GM21619 (cell line): ENCODE measurements at regions not wholly inside any gene's neighbourhood (a gene's known extent, or its start where the extent isn't known, plus 50 kb on each side); places are given as distances from the start of the nearest gene placed in this dataset.

Experiments used
- ATAC-seq: cut with Tn5 transposase; IDR thresholded peaks from one replicate; pipeline ENCODE4 v1.9.1; 2021; ENCODE audit not compliant: unreplicated experiment

DNA sequence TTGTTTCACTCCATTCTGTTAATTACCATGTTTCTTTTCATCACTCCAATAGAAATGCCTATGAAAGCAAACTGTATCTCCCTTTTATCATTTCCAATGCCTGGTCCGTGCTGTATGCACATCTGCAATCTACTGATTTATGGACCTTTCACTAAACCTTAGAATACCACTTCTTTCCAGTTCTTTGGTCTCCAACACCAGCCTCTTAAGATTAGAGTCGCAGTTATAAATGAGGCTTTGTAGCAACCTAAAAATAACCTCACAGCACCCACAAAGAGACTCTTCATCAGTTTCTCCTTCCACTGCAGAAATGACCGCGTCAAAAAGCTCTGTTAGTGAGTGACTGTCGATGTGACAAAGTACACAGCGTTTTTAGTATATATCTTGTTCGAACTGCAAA lies 282.6 kb downstream of the ADGRA3 start:
- ATAC-seq = no peak

DNA sequence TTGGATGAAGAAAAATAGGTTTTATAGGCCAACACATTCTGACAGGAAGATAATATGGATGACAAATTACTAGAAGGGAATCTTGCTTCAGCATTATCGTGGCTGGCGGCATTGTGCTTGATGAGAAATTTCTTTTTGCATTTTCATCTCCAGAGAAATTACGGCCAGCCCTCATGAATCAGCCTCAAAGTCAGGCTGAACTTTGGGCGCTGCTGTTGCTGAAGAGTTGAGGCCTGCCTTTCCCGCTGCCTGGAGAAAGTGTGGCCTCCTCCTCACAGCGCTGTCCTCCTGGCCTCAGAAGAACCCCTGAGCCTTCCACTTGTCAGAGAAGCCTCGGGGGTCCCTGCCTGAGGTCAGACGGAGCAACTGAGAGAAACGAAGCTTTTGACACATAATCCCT lies 272.4 kb upstream of the KCNIP4 start:
- no peak for ATAC-seq

GRCh38 chr4:22217480-22217879 lies 268.9 kb upstream of the KCNIP4 start:
- no peak for ATAC-seq

GRCh38 chr4:22216278-22216677 lies 267.7 kb upstream of the KCNIP4 start:
- ATAC-seq = no peak

DNA sequence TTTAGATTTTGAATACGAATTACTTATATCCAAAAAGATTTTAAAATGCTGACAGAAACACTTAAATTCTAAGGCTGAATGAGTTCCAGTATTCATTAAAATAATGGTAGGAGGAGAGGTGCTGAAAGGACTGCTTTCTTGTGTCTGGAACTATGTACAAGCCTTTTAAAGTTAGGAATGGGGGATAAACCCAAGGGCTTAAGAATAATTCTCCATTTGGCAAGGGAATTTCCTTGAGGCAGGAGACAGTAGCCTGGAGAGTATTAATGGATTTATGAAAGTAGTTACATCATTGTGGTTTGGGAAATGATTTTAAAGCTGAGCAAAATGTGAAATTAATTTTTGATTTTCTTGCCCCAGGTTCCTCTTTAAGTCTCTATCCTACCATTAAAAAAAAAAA lies 266.5 kb upstream of the KCNIP4 start:
- no peak for ATAC-seq

DNA sequence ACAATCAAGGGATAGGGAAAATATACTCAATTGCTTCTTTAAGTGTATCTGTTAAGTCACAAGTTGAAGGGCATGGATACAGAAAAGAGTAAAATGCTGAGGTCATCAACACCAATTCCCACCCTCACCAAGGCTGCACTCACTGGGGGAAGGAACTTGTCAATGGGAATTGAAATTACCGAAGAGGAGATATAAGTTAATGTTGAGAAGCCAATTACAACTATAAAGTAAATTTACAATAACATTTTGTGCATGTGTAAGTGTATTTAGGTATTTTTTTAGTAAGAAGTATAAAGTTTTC lies 255.1 kb upstream of the KCNIP4 start:
- no peak for ATAC-seq

GRCh38 chr4:22202975-22203710 lies 254.6 kb upstream of the KCNIP4 start:
- ATAC-seq = no peak

GRCh38 chr4:22202246-22202974 lies 253.8 kb upstream of the KCNIP4 start:
- ATAC-seq = no peak

DNA sequence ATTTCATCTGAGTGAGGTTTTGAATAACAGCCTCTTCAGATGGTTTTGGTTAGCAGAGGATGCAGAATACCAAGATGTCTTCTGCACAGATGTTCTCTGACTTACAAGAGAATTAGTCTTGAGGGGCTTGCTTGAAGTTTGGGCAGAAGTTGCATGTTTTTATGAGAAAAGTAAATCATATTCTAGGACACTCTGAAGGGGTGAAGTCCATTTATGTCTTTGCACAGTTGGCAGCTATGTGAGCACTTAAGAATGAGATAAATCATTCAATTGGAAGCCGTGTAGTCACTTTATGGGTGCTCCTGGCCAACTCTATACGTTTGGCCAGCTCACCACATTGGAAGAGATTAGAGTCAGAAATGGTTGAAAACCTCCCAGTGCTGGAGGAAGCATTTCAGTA lies 252.7 kb upstream of the KCNIP4 start:
- no peak for ATAC-seq

GRCh38 chr4:22196551-22196950 lies 248.0 kb upstream of the KCNIP4 start:
- no peak for ATAC-seq

DNA sequence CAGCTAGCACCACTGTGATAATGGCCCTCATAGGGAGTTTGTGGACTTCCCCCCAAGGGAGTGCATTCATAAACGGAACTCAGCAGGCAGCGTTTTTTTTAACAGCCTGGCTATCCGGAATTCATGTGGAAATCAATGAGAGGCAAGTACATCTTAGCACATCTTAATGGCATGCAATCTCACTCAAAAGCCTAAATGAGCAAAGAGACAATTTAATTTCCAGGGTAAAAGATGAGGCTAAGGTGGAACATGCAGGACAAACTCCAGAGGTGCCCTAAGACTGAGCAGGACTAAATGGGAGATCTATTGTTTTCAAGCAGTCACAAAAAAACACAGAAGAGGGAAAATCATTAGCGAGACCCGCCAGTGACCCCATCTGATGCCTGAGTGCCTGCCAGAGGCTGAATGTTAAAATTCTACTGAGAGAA lies 243.5 kb upstream of the KCNIP4 start:
- no peak for ATAC-seq

GRCh38 chr4:22191565-22191964 lies 243.0 kb upstream of the KCNIP4 start:
- no peak for ATAC-seq

DNA sequence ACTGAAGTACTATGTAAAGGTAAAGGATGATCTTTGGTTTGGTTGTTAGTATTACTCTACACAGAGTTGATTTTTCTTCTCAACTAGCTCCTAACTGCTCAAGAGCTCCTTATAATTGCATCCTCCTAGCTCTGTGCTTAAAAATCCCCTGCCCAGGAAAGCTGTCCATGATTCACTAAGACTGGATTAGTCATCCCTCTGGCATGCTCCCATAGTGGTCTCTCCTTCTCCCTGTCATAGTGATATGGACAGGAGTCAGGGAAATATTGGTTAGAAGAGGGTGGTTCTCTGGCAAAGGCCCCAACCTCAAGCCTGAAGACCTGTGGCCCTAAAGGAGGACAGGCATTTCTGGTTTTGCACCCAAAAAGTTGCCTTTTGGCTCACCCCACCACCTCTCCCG lies 242.3 kb upstream of the KCNIP4 start:
- no peak for ATAC-seq

- ATAC-seq = no peak
Measured at GRCh38 chr4:22187203-22187820, 238.7 kb upstream of the KCNIP4 start.

DNA sequence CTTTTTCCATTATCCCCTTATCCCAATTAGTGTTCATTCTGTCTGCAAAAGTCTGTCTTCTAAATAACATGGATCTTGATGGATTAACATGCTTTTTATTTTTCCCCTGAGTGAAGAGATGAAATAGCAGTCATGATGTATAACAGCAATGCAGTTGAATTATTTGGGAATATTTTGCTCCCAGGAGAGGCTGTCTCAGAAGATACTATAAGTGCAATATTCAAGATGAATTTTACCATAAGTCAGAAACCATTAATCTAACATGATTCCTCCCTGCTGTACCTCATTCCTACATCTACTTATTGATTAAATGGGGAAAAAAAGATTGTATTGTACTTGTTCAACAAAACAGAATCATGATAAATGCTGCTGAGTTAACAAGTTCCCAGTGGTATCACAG lies 233.2 kb upstream of the KCNIP4 start:
- no peak for ATAC-seq

GRCh38 chr4:22179124-22179874 lies 230.7 kb upstream of the KCNIP4 start:
- ATAC-seq = no peak

- ATAC-seq = no peak
Measured at GRCh38 chr4:22174640-22175039, 226.1 kb upstream of the KCNIP4 start.

DNA sequence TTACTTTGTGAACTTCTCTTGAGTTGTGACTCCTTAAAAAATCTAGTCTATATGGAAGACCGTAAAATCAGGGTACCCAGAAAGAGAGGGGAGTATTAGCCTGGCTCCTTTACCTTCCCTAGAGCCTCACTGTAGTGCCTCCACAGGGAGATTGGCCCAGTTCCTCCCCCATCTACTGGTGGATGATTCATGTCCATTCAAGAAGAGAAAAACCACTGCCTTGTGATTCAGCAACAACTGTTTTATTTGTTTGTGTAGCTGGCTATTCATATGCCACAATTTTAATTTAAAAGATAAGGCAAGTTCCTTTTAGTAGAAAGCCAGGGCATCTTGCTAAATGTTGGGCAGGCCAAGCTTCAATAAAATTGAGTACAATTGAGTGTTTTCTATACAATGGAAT lies 221.8 kb upstream of the KCNIP4 start:
- ATAC-seq = no peak

DNA sequence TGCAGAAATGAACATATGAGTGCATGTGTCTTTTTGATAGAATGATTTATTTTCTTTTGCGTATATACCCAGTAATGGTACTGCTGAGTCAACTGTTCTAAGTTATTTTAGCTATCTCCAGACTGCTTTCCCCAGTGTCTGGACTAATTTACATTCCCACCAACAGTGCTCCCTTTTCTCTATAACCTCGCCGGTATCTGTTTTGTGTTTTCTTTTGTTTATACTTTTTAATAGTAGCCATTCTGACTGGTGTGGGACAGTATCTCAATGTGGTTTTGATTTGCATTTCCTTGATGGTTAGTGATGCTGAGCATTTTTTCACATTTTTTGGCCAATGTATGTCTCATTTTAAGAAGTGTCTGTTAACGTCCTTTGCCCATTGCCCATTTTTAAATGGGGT lies 218.6 kb upstream of the KCNIP4 start:
- no peak for ATAC-seq

GRCh38 chr4:22162454-22162853 lies 213.9 kb upstream of the KCNIP4 start:
- no peak for ATAC-seq

DNA sequence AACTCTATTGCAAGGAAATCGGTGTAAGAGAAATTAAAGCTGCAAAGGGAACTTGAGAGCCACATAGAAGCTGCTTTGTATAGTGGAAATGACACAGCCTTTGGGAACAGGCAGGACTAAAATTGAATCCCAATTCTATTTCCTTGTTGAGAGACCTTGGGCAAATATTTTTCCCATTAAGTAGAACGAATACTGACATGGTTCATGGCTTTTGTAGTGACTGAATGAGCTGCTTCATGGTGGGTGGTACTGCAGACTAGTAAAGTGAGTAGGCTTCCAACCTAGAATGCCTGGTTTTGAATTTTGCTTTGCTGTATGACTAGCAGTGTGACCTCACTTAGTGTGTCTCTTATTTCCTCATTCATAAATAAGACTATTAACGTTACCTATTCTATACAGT lies 182.2 kb upstream of the KCNIP4 start:
- ATAC-seq = no peak
